Ovary (tissue), 7 donors: ENCODE measurements at regions not wholly inside any gene's neighbourhood (a gene's known extent, or its start where the extent isn't known, plus 50 kb on each side); places are given as distances from the start of the nearest gene placed in this dataset.
A peak's percentile ranks its signal among the peaks of the same experiment; 100 is the strongest.

Experiments
- DNase-seq, 5 donors: peaks; one replicate each; pipeline ENCODE4 v3.0.0-alpha.2; 2019 to 2020
- H3K27ac ChIP-seq, 2 donors: fragments of 200-600 bp; one replicate each; pipeline versions ENCODE4 v1.5.1 to v1.8.0; 2019 to 2022
- H3K27me3 ChIP-seq: fragments of 200-600 bp; one replicate; pipeline ENCODE4 v1.8.0; 2022
- H3K36me3 ChIP-seq: fragments of 200-600 bp; sonication (generic); one replicate; pipeline ENCODE4 v1.5.1; 2019
- H3K4me1 ChIP-seq: one replicate; pipeline ENCODE4 v1.8.1; 2013; ENCODE audit warnings: mild to moderate bottlenecking, moderate library complexity; ENCODE audit not compliant: insufficient read depth
- H3K4me3 ChIP-seq: fragments of 200-600 bp; sonication (generic); one replicate; pipeline ENCODE4 v1.5.1; 2017
- H3K9me3 ChIP-seq, 2 donors: fragments of 200-600 bp in 1 of 2; sonication (generic) in 1 of 2; one replicate each; pipeline versions ENCODE4 v1.5.1 to v1.8.1; 2013 to 2019; ENCODE audit warnings: mild to moderate bottlenecking in 1 of 2, moderate library complexity in 1 of 2
- EP300 ChIP-seq: sonication (generic); formaldehyde crosslinking; IDR thresholded peaks from one replicate; pipeline ENCODE4 v1.6.1; 2017; ENCODE audit warnings: antibody characterized with exemption
- POLR2A ChIP-seq: fragments of 450-650 bp; IDR thresholded peaks from one replicate; pipeline ENCODE4 v1.6.1; 2017; ENCODE audit warnings: antibody characterized with exemption, mild to moderate bottlenecking, moderate library complexity
- WGBS, 3 donors: extraction: QIAGEN DNeasy Blood & Tissue Kit in 1 of 3; methylation state at CpG; one replicate each; pipeline versions ENCODE4 v1.1.5 to v1.1.7; 2013 to 2017; 5-methylcytosine and 5-hydroxymethylcytosine counted together
- intact Hi-C, 4 donors: fragments of 100-400 bp; cut with DNase I; formaldehyde crosslinking; loops; one replicate each; pipeline versions ENCODE4 v1.11.0 to v1.15.1; 2022 to 2023
- TF ChIP-seq, protein P1 (sequence below), 3 donors: fragments of 450-650 bp in 2 of 3; fragments of 200-600 bp in 1 of 3; IDR thresholded peaks; one replicate each; pipeline versions ENCODE4 v1.5.1 to v1.8.0; 2016 to 2022; ENCODE audit warnings: antibody characterized with exemption in 3 of 3, mild to moderate bottlenecking in 1 of 3
- donor health status: DM: no; HTN: no; CAD: no; lungs with moderate emphysema.
- donor health status: DM: no; HTN: no; CAD: no.
- donor health status: Bipolar disorder and iron deficiency.
- donor health status: DM: no; HTN: no; CAD: no.
- donor health status: DM: yes; HTN: yes; CAD: no.

DNA sequence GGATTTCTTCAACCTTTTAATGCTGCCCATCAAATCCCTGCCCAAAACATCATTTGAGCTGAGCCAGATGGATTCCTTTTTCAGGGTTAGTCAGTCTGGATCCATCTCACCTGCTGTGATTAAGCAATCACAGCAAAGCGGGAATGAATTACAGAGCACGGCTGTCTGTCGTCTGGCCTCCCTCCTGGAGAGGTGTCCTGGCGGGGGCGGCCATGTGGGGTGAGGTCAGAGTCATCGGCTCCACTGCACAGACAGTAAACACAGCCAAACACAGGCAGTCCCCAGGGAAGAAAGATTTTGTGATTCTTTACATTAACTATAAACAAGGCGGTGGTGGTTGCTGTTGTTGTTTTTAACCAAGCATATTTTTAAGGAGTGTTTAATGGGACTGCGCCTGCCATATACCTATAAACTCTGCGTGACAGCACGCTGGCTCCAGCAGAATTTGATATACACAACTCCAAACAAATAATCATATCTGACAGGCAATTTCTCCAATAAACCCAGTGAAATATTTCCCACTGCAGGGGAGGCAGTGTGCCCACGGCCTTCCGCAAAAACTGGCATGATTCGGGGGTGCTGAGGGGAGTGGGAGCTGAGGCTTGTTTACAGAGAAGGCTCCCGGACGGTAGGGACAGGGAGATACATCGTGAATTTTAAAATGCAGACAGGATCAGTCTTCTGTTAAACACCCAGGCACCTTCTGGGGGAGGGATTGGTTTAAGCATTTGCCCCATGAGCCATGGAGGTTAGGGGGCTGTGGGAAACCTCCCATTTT lies 232.0 kb upstream of the PMEPA1 start:
- H3K4me1 ChIP-seq, result peaks cover 2% of the 10 kb centered on the region
- peak in 1 of 5 donors; percentile 17 for DNase-seq
- 43 to 48% (median 45%) methylated on average over 16 of the region's 16 CpGs for WGBS, 3 donors
- TF ChIP-seq POLR2A, result no peak
- no peak for TF ChIP-seq EP300
- TF ChIP-seq, protein P1, sequence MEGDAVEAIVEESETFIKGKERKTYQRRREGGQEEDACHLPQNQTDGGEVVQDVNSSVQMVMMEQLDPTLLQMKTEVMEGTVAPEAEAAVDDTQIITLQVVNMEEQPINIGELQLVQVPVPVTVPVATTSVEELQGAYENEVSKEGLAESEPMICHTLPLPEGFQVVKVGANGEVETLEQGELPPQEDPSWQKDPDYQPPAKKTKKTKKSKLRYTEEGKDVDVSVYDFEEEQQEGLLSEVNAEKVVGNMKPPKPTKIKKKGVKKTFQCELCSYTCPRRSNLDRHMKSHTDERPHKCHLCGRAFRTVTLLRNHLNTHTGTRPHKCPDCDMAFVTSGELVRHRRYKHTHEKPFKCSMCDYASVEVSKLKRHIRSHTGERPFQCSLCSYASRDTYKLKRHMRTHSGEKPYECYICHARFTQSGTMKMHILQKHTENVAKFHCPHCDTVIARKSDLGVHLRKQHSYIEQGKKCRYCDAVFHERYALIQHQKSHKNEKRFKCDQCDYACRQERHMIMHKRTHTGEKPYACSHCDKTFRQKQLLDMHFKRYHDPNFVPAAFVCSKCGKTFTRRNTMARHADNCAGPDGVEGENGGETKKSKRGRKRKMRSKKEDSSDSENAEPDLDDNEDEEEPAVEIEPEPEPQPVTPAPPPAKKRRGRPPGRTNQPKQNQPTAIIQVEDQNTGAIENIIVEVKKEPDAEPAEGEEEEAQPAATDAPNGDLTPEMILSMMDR (IDR thresholded peaks at IDR 0.05), result no peak
- no peaks in the 10 kb centered on the region for H3K36me3 ChIP-seq
- H3K27me3 ChIP-seq, result no peaks in the 10 kb centered on the region
- no peak overlapping the region for H3K4me3 ChIP-seq
- intact Hi-C loops, result no loop called here
- no peak overlapping the region for H3K27ac ChIP-seq
- no peaks in the 10 kb centered on the region for H3K9me3 ChIP-seq

DNA sequence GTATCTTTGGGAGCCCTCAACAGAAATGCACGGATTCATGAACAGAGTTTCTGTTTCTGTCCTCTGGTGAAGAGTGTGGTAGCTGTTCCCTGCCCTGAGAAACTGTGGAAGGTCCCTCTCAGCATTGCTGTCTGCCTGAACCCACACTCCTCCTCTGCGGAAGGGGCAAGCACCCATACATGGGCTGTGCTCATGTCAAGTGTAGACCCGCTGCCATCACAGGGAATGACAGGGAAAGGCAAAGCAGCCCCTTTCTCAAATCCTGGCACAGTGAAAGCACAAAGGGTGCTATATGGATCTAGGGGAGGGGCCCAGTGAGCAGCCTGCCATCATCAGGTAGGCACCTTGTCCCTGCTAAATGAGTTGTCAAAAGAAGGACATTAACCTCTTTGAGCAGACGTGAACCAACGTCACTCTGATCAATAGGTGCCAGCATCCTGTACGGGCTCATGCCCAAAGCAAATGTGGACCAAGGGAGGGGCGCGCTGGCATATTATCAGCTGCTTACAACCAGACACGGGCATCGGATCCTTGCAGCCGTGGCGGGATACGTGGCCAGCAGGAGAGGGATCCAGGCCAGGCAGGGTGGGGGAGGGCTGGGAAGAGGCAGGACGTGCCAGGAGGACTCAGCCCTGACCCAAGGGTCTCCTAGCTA lies 231.2 kb upstream of the PMEPA1 start:
- intact Hi-C loops, result no loop called here
- Histone ChIP-seq H3K4me3 (no peak overlapping the region), H3K4me1 (peaks cover 2% of the 10 kb centered on the region), H3K9me3 (no peaks in the 10 kb centered on the region), H3K27me3 (no peaks in the 10 kb centered on the region), H3K36me3 (no peaks in the 10 kb centered on the region), H3K27ac (no peak overlapping the region)
- WGBS, 3 donors, result 55 to 65% (median 57%) methylated on average over 14 of the region's 14 CpGs
- TF ChIP-seq, protein P1 (IDR thresholded peaks at IDR 0.05), result no peak
- TF ChIP-seq POLR2A, result no peak
- no peak for TF ChIP-seq EP300
- peak in 3 of 5 donors; percentile 16 to 53 (median 52) for DNase-seq

DNA sequence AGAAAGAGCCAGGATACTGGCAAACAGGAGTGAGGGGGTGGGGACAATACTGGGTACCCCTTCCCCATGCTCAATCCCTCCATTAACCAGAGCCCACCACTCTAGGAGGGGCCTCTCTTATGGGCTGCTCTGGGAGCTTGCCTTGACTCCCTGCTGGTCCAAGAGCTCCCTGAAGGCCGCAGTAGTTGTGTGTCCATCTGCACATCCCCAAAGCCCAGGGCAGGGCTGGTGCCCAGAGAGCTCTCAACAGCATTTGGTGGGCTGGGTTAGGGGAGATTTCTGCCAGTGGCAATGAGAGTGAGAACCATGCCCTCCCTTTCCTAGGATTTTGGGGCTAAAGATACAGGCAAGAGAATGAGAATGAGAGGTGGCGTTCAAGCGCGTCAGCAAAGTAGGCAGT lies 230.6 kb upstream of the PMEPA1 start:
- H3K27me3 ChIP-seq, result no peaks in the 10 kb centered on the region
- no peaks in the 10 kb centered on the region for H3K9me3 ChIP-seq
- intact Hi-C loops, result no loop called here
- TF ChIP-seq, protein P1 (IDR thresholded peaks at IDR 0.05), result no peak
- TF ChIP-seq EP300 (no peak), POLR2A (no peak)
- no peak overlapping the region for H3K4me3 ChIP-seq
- H3K36me3 ChIP-seq, result no peaks in the 10 kb centered on the region
- peaks cover 2% of the 10 kb centered on the region for H3K4me1 ChIP-seq
- WGBS, 3 donors, result 96 to 100% (median 98%) methylated on average over 4 of the region's 4 CpGs
- DNase-seq, result no peak
- H3K27ac ChIP-seq, result no peak overlapping the region

DNA sequence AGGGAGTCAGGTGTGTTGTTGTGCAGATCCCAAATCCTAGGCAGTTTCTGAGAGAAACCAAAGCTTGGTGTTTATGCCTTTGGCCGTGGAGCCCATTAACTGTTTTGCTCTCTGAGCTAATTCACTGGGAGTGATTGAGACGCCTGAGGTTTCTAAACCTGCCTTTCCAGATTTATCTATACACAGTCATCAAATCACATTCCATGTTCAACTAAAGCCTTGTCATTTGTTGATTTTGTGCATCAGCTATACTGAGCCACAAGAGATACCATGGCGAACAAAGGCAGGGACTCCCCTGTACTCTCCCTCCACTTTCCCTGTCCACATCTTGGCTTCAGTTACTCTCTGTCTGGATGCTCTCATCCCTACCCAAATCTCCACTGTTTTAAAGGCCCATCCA lies 229.7 kb upstream of the PMEPA1 start:
- no peak overlapping the region for H3K27ac ChIP-seq
- WGBS, 3 donors, result 87 to 93% (median 88%) methylated on average over 3 of the region's 3 CpGs

More for the DNA sequence above, 229.7 kb upstream of the PMEPA1 start:
- TF ChIP-seq POLR2A (no peak), EP300 (no peak)
- TF ChIP-seq, protein P1 (IDR thresholded peaks at IDR 0.05), result no peak
- H3K36me3 ChIP-seq, result no peaks in the 10 kb centered on the region
- H3K9me3 ChIP-seq, result no peaks in the 10 kb centered on the region
- intact Hi-C loops, result no loop called here
- no peak overlapping the region for H3K4me3 ChIP-seq
- peaks cover 2% of the 10 kb centered on the region for H3K4me1 ChIP-seq
- H3K27me3 ChIP-seq, result no peaks in the 10 kb centered on the region
- DNase-seq, result no peak
